Right lung (tissue), 2 donors: ENCODE measurements at regions not wholly inside any gene's neighbourhood (a gene's known extent, or its start where the extent isn't known, plus 50 kb on each side); places are given as distances from the start of the nearest gene placed in this dataset.
"Not testable (repeated sequence)": the region's sequence is repeated elsewhere in the genome, so short reads cannot be mapped to it uniquely, and the experiment has no call there.

Experiments
- DNase-seq, 2 donors: peaks; one replicate each; pipeline ENCODE4 v3.0.0-alpha.2; 2013

GRCh38 chr18:42474577-42474976 lies 519.5 kb downstream of the PIK3C3 start:
- no peak for DNase-seq

- DNase-seq = no peak
These were observed 520.1 kb downstream of the PIK3C3 start for GRCh38 chr18:42475157-42475556.

GRCh38 chr18:42477267-42477666 lies 522.2 kb downstream of the PIK3C3 start:
- DNase-seq = no peak

DNA sequence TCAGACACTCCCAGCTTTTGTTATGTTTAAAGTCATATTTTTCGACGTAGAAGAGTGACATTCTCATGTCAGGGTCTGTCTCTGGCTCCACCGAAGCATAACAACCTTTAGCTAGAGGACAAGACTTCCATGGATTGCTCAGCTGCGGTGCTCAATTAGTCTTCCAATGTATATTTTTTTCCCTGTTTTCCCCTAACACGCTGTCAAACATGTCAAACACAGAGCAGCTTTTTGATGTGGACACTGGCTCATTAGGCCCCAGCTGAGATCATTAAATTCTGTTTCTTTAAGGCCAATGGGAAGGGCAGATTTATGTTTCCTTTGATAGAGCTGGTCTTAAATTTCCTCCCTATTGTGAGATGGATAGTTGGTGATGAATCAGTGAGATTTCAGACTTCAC lies 525.4 kb downstream of the PIK3C3 start:
- no peak for DNase-seq

DNA sequence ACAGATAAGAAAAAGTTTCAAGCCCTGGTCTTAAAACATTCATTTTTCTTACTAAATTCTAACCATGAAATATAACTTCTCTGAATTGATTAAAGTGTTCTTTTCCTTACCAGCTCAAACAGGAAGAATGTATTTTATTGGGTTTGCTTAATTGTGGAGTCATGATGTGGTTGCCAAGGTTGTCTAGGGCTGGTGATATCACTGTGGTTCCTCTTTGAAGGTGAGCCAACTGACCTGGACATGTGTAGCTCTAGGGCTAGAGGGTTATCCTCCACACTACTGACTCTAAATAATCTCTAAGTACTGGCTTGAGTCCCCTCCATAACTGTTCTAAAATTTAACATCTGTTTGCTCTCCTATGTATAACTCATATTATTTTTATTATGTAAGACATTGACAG lies 529.6 kb downstream of the PIK3C3 start:
- no peak for DNase-seq

GRCh38 chr18:42486271-42486670 lies 531.2 kb downstream of the PIK3C3 start:
- no peak for DNase-seq

DNA sequence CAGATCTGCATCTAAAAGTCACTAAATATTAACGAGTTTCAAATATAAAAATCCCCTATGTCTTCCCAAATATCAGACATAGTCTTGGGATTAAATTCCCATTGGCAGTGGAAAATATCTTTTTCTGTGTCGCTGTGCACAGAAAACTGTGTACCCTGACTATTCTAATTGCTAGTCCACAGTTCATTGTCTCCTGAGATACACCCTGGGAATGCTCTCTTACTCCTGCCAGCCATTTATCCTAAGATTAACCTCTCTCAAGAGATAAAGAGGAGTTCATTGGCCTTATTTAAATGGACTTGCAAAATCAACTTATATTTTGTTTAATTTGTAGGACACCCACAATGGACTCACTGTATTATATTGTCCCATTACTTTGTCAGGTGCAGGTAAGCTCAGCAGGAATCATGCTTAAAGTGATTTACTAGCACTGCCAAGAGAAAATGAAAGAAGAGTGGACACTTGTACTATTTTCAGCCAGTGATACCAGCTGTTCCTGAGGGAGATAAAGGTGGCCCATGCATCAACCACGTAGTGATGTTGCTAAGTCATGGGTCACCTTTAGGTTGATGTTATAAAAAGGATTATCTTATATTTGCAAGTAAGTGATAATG lies 553.8 kb downstream of the PIK3C3 start:
- no peak for DNase-seq

DNA sequence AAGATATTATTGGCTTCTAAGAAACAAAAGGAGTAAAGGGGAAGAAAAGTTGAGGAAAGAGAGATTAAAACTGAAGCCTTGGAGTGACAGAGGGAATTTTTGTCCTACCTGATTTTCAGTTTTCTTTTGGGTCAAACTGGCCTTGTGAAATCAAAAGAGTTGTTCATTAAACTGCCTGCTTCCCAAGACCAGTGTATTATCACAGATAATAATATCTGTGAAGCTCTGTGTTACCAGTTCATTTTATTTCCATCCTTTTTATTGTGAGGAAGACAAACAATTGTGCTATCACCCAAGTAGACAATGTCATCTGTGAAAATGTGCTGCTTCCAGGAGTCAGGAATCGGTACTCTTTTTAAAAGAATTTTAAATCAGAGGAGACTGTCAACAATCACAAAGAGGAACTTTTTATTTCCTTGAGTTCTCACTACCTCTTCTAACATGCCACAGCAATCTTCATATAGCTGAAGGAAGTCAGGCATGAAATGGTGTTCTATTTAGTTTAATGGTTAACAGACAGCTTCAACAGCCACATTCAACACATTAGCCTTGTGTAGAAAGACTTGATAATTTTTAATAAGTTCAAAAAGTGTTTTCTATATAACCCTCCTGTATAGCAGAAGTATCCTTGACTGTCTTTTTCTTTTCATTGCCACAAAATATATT lies 554.8 kb downstream of the PIK3C3 start:
- DNase-seq = no peak

DNA sequence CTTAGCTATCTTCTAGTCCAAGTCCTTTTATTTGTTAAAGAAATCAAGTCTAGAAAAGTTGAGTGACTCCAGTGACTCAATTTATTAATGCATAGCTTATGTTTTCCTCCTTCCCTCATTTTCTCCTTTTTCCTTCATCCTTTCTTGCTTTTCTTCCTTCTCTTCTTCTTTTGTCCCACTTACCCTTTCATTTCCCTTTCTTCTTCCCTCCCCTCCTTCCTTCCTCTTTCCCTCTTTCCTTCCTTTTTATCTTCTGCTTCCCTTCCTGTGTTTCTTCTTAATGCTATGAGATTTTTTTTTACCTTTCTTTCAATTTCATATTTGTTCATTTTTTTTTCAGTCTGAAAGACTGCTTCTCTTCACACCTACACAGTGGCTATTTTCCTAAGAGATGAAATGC lies 555.5 kb downstream of the PIK3C3 start:
- DNase-seq = no peak

DNA sequence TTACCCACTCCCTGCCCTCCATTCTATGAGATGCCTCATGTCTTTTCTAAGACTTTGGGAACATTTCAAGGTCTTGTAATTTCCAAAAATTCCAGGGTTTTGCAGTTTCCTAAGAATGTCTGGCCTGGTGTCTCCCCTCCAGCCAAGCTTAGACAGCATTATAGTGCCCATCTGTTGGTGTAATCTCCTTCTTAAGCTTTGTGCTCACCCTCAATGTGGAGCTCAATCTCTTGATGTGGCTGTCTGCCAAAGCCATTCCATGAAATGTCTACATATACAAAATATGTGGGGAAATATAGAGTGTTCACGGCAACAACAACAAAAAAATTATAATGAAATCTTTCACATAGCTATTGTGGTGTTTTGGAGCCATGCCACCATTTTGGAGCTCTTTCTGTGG lies 558.4 kb downstream of the PIK3C3 start:
- DNase-seq = no peak

- no peak for DNase-seq
These were observed 559.5 kb downstream of the PIK3C3 start for GRCh38 chr18:42514512-42514911.

- no peak for DNase-seq
These were observed 562.9 kb downstream of the PIK3C3 start for GRCh38 chr18:42517896-42518295.

DNA sequence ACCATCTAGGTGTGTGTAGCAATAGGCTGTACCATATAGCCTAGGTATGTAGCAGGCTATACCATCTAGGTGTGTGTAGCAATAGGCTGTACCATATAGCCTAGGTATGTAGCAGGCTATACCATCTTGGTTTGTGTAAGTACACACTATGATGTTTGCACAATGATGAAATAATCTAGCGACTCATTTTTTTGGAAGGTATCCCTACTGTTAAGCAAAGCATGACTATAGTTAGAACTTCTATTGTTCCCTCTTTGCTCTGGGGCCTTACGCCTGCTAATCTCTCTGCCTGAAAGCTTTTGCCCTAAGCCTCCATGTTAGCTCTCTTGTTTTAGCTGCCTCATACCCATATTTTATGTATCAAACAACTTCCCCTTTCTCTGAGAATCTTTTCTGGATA lies 563.3 kb downstream of the PIK3C3 start:
- not testable (repeated sequence) for DNase-seq

GRCh38 chr18:42520138-42520537 lies 565.1 kb downstream of the PIK3C3 start:
- DNase-seq = no peak

- no peak for DNase-seq
These were observed 570.9 kb downstream of the PIK3C3 start for GRCh38 chr18:42525905-42526304.

GRCh38 chr18:42527766-42528165 lies 572.7 kb downstream of the PIK3C3 start:
- DNase-seq = no peak

GRCh38 chr18:42530276-42530675 lies 575.2 kb downstream of the PIK3C3 start:
- DNase-seq = no peak

GRCh38 chr18:42532119-42532518 lies 577.1 kb downstream of the PIK3C3 start:
- no peak for DNase-seq

GRCh38 chr18:42533009-42533575 lies 578.1 kb downstream of the PIK3C3 start:
- no peak for DNase-seq

DNA sequence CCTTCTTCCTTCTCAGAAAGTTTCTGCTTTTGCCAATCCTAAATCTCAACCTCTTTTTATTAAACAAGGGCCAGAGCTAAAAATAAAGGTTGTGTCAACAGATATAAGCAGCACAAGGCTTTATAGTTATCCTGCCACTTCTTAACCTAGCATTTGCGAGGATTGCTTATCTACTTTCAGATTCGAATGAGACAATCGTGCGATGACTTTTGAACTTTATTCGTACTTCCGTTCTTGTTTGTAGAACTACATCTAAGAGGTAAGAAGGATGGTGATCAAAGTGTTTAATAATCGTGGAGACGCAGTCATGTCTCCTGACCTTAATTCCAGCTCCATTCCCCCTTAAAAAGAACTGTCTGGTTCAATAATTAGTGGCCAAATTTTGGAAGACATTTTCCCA lies 578.6 kb downstream of the PIK3C3 start:
- no peak for DNase-seq

DNA sequence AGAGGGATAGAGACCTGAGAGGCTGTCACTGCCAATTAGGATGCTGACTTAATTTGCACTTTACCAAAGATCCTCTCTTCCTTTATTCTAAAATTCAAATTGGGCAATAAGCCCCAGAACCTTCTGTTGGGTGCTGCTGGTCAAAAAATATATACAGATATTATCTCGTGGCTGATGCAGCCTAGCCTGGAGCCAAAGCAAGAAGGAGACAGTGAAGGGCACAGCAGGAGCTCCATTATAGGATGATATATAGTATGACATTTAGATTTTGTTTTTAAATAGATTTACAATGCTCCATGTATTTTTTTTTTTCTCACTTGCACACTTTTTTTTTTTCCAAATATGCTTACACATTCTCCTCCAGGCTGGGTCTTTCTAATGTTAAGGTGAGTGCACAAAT lies 579.3 kb downstream of the PIK3C3 start:
- no peak for DNase-seq

DNA sequence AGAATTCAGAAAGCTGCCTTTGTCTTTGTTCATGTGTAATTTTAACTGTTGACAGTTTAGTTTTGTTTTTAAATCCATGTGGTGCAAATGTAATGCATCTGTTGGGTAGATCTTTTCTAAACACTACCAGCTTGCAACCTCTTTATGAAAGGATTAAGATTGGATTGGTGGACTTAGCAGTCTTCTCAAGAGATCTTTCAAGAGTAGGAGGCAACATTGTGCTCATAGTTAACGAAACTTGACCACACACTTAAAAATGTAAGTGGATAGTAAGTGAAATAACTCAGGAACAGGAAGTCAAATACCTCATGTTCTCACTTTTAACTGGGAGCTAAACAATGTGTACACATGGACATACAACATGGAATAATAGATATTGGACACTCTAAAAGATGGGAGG lies 579.0 kb downstream of the RIT2 start:
- no peak for DNase-seq

- DNase-seq = no peak
These were observed 578.2 kb downstream of the RIT2 start for GRCh38 chr18:42537291-42537690.

GRCh38 chr18:42544901-42545300 lies 570.6 kb downstream of the RIT2 start:
- no peak for DNase-seq
